Motor neuron (in vitro differentiated cells): ENCODE measurements at regions not wholly inside any gene's neighbourhood (a gene's known extent, or its start where the extent isn't known, plus 50 kb on each side); places are given as distances from the start of the nearest gene placed in this dataset.
"Not testable (repeated sequence)": the region's sequence is repeated elsewhere in the genome, so short reads cannot be mapped to it uniquely, and the experiment has no call there.

Experiments used
- ATAC-seq, 8 experiments: fragments of 200-7000 bp; cut with Tn5 transposase; replicated peaks in 6 of 8; 2 replicates each; pipeline ENCODE4 v1.8.0; 2021; ENCODE audit warnings: mild to moderate bottlenecking in 8 of 8, moderate library complexity in 8 of 8
- H3K27ac ChIP-seq, 2 donors: fragments of 250-450 bp; sonication (Bioruptor Pico); 2 replicates each; pipeline ENCODE4 v1.9.0; 2021; ENCODE audit warnings: antibody characterized with exemption in 2 of 2, mild to moderate bottlenecking in 2 of 2, moderate library complexity in 1 of 2
- H3K4me1 ChIP-seq, 2 donors: fragments of 250-450 bp; sonication (Bioruptor Pico); replicated peaks in 1 of 2; 2 replicates each; pipeline ENCODE4 v1.6.1; 2021; ENCODE audit warnings: antibody characterized with exemption in 2 of 2, mild to moderate bottlenecking in 2 of 2, moderate library complexity in 1 of 2
- H3K4me3 ChIP-seq, 5 donors: fragments of 250-450 bp; sonication (Bioruptor Pico); 2 replicates each; pipeline ENCODE4 v1.9.0; 2021; ENCODE audit warnings: antibody characterized with exemption in 5 of 5, mild to moderate bottlenecking in 5 of 5, moderate library complexity in 4 of 5
- WGBS, 10 experiments: fragments of 450-650 bp; shearing (Covaris generic); methylation state at CpG; one replicate each; pipeline ENCODE4 v1.0.0; 2022; 5-methylcytosine and 5-hydroxymethylcytosine counted together
- in situ Hi-C, 9 experiments: fragments of 400-800 bp; cut with MboI; loops; one replicate each; pipeline ENCODE4 v1.15.0; 2021; ENCODE audit warnings: low sequenced_read_pairs in 9 of 9, low pct_unique_long_range_greater_than_20kb in 2 of 9; ENCODE audit not compliant: unreplicated experiment in 9 of 9

- in situ Hi-C loops = no loop called here
- Histone ChIP-seq H3K4me3 (no peak overlapping the region), H3K4me1 (peaks cover 0 to 2% of the 10 kb centered on the region in 2 donors), H3K27ac (no peak overlapping the region)
- peak; percentile 31 to 100 (median 84) for ATAC-seq
Observed at GRCh38 chr18:29840089-29840488, 1202.5 kb downstream of the DSC3 start.

- in situ Hi-C loops, ATAC-seq: not testable (repeated sequence)
Observed at GRCh38 chr18:29838961-29839360, 1203.6 kb downstream of the DSC3 start.

DNA sequence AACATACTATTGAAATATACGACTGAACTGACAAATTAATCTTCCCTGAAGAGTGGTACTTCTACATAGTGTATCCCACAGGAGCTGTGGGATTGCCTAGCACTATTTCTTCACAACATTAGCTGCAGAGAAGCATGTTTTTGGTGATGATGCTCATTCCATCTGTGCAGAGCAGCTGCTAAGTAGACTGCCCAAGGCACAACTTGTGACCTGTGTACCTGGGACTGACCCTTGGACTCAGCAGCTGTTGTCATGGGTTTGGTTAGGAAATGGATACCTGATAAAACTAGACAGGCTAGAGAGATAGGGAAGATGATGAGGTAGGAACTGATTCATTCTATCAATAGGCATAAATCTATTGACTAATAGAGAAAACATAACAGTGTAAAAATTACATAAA, 1204.0 kb downstream of the DSC3 start:
- in situ Hi-C loops = no loop called here
- peaks cover 0 to 2% of the 10 kb centered on the region in 2 donors for H3K4me1 ChIP-seq
- no peak overlapping the region for H3K4me3 ChIP-seq
- H3K27ac ChIP-seq = no peak overlapping the region
- ATAC-seq = no peak
- WGBS, 10 experiments = 43 to 100% (median 69%) methylated on average over 1 of the region's 1 CpG; no CpG with 5 or more reads in 6 of the 10 experiments

More at GRCh38 chr18:29838961-29839360, 1203.6 kb downstream of the DSC3 start:
- not testable (repeated sequence) for H3K4me1 ChIP-seq, H3K27ac ChIP-seq, H3K4me3 ChIP-seq
- WGBS, 10 experiments = 73 to 100% (median 92%) methylated on average over 2 to 6 of the region's 12 CpGs; no CpG with 5 or more reads in 5 of the 10 experiments

- Histone ChIP-seq H3K4me1 (no peaks in the 10 kb centered on the region), H3K4me3 (no peak overlapping the region), H3K27ac (no peak overlapping the region)
- in situ Hi-C loops = no loop called here
- ATAC-seq = no peak
- 78 to 100% (median 83%) methylated on average over 1 of the region's 1 CpG; no CpG with 5 or more reads in 4 of the 10 experiments for WGBS, 10 experiments
Observed at GRCh38 chr18:29823671-29824070, 1218.9 kb downstream of the DSC3 start.

DNA sequence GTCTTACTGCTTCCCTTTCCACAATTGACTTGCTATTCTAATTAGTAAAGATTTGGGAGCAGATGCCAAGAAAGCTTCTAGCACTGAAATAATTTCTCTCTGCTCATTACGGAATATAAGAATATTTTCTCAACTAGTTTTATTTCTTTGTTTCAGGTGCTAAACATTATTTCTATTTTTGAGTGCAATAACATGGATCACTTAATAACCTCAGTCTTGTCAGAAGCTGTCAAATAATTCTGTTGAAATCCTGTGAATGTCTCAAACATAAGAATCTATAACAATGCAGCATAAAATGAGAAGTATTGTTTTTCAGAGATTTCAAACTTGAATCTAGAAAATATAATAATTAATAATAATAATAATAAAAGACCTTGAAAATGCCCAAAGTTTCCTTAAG, 1221.0 kb downstream of the DSC3 start:
- H3K27ac ChIP-seq = no peak overlapping the region
- in situ Hi-C loops = no loop called here
- 22 to 100% (median 83%) methylated on average over 1 of the region's 1 CpG for WGBS, 10 experiments
- no peak for ATAC-seq
- H3K4me1 ChIP-seq = no peaks in the 10 kb centered on the region
- no peak overlapping the region for H3K4me3 ChIP-seq

- no peak overlapping the region for H3K4me3 ChIP-seq
- H3K4me1 ChIP-seq = no peaks in the 10 kb centered on the region
- ATAC-seq = no peak
- WGBS, 10 experiments = 0 to 100% methylated on average over 1 of the region's 4 CpGs; no CpG with 5 or more reads in 8 of the 10 experiments
- in situ Hi-C loops = no loop called here
- H3K27ac ChIP-seq = no peak overlapping the region
Observed at GRCh38 chr18:29811519-29811918, 1231.0 kb downstream of the DSC3 start.

DNA sequence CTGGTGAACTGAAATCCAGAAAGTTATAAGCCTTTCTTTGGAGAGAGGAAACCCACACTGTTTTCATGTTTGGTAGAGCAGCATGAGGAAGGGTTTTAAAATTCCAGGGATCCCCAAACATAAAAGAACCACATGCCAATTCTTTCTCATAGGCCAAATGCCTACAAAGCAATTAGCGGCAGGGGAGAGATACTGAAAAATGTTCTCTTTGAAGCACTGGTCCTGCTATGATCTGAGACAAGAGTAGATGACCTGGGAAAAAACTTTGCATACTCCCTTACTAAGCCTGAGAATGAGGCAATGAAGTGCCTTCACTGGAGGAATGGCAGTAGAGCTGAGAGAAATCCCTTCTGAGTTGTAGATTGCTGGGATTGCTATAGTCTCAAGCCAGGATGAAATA, 1261.7 kb downstream of the DSC3 start:
- no peaks in the 10 kb centered on the region for H3K4me1 ChIP-seq
- ATAC-seq = no peak
- H3K4me3 ChIP-seq = no peak overlapping the region
- no peak overlapping the region for H3K27ac ChIP-seq
- WGBS, 10 experiments = 0 to 75% (median 57%) methylated on average over 1 of the region's 1 CpG; no CpG with 5 or more reads in 4 of the 10 experiments
- in situ Hi-C loops = no loop called here

- H3K4me1 ChIP-seq = peaks cover 0 to 2% of the 10 kb centered on the region in 2 donors
- no peak overlapping the region for H3K4me3 ChIP-seq
- no peak overlapping the region for H3K27ac ChIP-seq
- in situ Hi-C loops = no loop called here
- WGBS, 10 experiments = 33 to 100% (median 71%) methylated on average over 1 of the region's 1 CpG; no CpG with 5 or more reads in 3 of the 10 experiments
- ATAC-seq = peak in 5 of 8 experiments; percentile 47 to 93 (median 70)
Observed at GRCh38 chr18:29779096-29779495, 1263.4 kb downstream of the DSC3 start.

- 17 to 95% (median 87%) methylated on average over 2 to 4 of the region's 4 CpGs for WGBS, 10 experiments
- Histone ChIP-seq H3K27ac (no peak overlapping the region), H3K4me1 (no peaks in the 10 kb centered on the region), H3K4me3 (no peak overlapping the region)
- in situ Hi-C loops = no loop called here
- ATAC-seq = no peak
Observed at GRCh38 chr18:29753379-29753778, 1289.2 kb downstream of the DSC3 start.

DNA sequence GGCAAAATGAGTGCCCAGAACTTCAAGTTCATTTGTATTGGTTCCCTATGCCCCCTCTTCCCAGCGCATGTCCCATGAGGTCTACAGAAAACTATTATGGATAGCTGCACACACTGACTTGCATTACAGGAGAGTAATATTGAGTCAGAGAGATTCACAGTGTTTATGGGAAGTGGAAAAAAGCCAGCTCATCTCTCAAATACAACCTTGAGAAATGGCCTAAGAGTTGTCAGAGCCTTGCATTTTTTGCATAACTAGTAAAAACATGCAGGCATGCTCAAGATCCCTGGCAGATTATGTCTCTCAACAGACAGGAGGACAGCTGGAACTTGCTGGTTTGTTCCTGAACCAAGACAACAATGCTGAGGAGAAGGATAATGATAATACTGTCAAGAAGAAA, 1292.8 kb downstream of the DSC3 start:
- Histone ChIP-seq H3K4me3 (no peak overlapping the region), H3K27ac (no peak overlapping the region), H3K4me1 (no peaks in the 10 kb centered on the region)
- WGBS, 10 experiments = 60 to 100% (median 93%) methylated on average over 1 of the region's 1 CpG; no CpG with 5 or more reads in 6 of the 10 experiments
- in situ Hi-C loops = no loop called here
- ATAC-seq = peak; percentile 55 to 95 (median 82)

GRCh38 chr18:29741461-29741860, 1301.1 kb downstream of the DSC3 start:
- Histone ChIP-seq H3K27ac (no peak overlapping the region), H3K4me3 (no peak overlapping the region), H3K4me1 (no peaks in the 10 kb centered on the region)
- 60 to 100% (median 80%) methylated on average over 1 of the region's 1 CpG; no CpG with 5 or more reads in 1 of the 10 experiments for WGBS, 10 experiments
- ATAC-seq = no peak
- in situ Hi-C loops = no loop called here

GRCh38 chr18:29737620-29738019, 1304.9 kb downstream of the DSC3 start:
- Histone ChIP-seq H3K27ac (no peak overlapping the region), H3K4me1 (no peaks in the 10 kb centered on the region), H3K4me3 (no peak overlapping the region)
- in situ Hi-C loops = no loop called here
- ATAC-seq = no peak
- 60 to 100% methylated on average over 1 of the region's 4 CpGs; no CpG with 5 or more reads in 8 of the 10 experiments for WGBS, 10 experiments

- WGBS, 10 experiments = 17 to 100% (median 86%) methylated on average over 1 to 2 of the region's 3 CpGs; no CpG with 5 or more reads in 5 of the 10 experiments
- in situ Hi-C loops = no loop called here
- Histone ChIP-seq H3K27ac (no peak overlapping the region), H3K4me3 (no peak overlapping the region), H3K4me1 (no peaks in the 10 kb centered on the region)
- ATAC-seq = no peak
Observed at GRCh38 chr18:29737190-29737589, 1305.4 kb downstream of the DSC3 start.

- H3K27ac ChIP-seq = no peak overlapping the region
- no peak overlapping the region for H3K4me3 ChIP-seq
- in situ Hi-C loops = no loop called here
- 20 to 100% (median 74%) methylated on average over 1 to 4 of the region's 4 CpGs for WGBS, 10 experiments
- H3K4me1 ChIP-seq = no peaks in the 10 kb centered on the region
- peak in 1 of 8 experiments; percentile 83 for ATAC-seq
Observed at GRCh38 chr18:29730073-29730472, 1312.5 kb downstream of the DSC3 start.
